ENCODE measurements at regions not wholly inside any gene's neighbourhood (a gene's known extent, or its start where the extent isn't known, plus 50 kb on each side); places are given as distances from the start of the nearest gene placed in this dataset.

DNA sequence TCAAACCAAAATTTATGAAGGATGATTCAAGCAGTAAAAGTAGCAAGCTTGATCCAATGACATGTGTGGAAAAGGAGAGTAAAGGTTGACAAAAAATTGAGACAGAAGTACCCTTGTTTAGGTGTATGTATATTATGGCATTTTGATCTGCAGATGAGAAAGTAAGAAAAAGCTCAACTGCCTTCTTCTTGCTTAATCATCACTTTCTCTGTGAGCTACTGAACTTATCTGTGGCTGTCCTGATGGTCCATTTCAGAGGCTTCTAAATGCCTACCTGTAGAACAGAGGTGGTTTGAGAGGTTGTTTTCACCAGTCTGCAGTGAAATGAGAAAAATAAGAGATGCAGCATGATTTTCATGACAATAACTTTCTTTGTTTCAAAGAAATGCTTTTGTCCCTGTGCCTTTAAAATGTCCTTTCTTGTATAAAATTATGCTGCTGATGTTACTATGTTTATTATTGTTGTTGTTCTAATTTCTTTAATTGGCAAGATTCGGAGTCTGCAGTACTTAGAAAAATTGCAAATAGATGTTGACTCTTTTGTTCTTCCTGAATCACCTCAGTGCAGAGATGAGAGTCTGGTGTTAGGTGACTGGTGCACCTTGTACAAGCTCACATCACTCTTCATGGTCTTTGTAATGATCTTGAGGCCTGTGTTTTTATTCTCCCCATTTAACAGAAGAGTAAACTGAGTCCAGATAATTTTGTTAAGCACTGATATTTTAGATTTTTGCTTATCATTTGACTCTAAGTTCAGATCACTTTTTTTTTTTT is 821.9 kb downstream of the VRK1 start:
- TF ChIP-seq YY1 (IDR thresholded peaks at IDR 0.05; ENCODE audit: insufficient read depth, insufficient read length), result no peak
- TF ChIP-seq ZNF274 (IDR thresholded peaks at IDR 0.05; ENCODE audit: low read depth, low read length), result no peak
